GM21381 (cell line): ENCODE measurements at regions not wholly inside any gene's neighbourhood (a gene's known extent, or its start where the extent isn't known, plus 50 kb on each side); places are given as distances from the start of the nearest gene placed in this dataset.
"Not testable (repeated sequence)": the region's sequence is repeated elsewhere in the genome, so short reads cannot be mapped to it uniquely, and the experiment has no call there.

Experiments used
- ATAC-seq: cut with Tn5 transposase; IDR thresholded peaks from one replicate; pipeline ENCODE4 v1.9.1; 2021; ENCODE audit warnings: mild to moderate bottlenecking, moderate library complexity; ENCODE audit not compliant: unreplicated experiment

- ATAC-seq: no peak
These were observed 348.0 kb downstream of the NPR3 start for GRCh38 chr5:33059081-33059480.

DNA sequence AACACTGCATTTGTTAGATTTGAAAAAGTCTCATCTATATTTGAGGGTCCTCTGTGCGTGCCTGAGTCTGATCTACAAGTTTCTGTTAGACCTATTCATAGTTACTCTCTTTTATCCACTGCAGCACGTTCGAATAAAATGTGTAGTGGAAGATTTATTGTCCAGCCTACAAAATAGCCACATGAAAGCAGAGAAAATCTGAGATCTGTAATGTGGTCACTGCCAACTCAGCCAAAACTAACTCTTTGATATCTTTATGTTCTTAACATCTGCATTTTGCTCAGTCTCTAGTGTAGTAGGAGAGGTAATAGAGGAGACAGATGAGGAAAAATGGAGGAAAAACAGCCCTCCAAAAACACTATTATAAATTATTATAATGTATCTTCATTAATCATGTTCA, 354.0 kb downstream of the NPR3 start:
- no peak for ATAC-seq

DNA sequence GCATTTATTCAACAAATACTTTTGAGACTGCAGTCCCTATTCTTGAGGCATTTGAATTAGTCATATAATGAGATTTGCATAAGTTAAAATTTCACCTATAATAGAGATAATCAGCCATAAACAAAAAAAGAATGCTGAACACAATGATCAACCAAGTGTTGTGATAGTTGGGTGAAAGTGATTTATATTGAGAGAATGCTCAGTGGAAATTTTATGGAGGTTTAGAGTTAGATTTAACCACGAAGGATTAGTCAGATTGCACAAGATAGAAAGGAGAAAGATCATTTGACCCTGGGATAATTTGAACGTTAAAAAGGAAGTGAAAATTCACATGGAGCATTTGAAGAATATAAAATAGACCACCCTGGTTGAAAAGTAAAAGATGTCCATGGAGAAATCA, 356.2 kb downstream of the NPR3 start:
- no peak for ATAC-seq

GRCh38 chr5:33068786-33069185, 357.7 kb downstream of the NPR3 start:
- no peak for ATAC-seq

DNA sequence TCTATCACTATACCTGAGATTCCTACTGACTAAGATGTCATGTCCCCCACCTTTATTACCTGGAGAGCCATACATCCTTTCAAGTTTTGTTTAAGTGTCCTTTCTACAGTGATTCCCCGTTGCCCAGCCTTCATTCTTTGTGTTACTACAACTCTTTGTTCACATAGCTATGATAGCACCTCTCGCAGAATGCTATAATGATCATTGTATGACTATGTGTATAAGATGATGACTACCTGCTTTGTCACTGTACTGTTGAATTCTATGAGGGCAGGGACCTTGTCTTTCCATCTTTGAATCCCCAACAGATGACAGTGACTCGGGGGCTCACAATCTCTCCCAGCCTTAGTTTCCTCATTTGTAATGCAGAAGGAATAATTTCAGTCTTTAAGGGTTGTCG, 361.2 kb downstream of the NPR3 start:
- no peak for ATAC-seq

DNA sequence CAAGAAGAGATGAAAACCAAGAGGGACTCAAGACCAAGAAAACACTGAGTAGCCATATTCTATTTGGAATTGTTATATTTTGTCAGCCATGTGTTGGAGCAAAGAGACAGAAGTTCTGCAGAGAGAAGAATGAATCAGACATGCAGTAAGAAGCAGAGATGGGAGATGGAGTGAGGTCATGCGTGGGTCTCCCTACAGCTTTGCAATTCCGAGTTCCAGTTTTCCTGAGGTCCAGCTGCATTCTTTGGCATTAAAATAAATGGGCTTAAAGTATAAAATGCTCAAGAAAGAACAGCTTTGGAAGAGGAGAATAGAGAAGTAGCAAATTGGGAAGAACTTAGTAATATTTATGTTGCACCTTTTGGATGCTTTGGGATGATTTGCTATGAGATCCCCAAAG, 361.6 kb downstream of the NPR3 start:
- ATAC-seq: no peak

- ATAC-seq: no peak
These were observed 362.8 kb downstream of the NPR3 start for GRCh38 chr5:33073881-33074327.

- ATAC-seq: no peak
These were observed 363.4 kb downstream of the NPR3 start for GRCh38 chr5:33074548-33074947.

DNA sequence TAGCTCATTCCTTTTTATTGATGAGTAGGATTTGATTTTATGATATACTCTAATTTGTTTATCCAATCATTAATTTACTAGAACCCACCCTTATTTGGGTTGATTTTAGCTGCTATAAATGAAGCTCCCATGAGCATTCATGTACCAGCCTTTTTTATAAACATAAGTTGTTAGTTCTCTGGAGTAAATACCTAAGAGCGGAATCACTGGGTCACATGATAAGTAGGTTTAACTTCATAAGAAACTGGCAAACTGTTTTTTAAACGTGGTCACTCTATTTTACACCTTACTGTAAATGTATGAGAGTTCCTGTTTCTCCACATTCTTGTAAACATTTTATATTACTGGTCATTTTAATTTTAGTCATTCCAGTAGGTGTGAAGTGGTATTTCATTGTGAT, 364.6 kb downstream of the NPR3 start:
- no peak for ATAC-seq

DNA sequence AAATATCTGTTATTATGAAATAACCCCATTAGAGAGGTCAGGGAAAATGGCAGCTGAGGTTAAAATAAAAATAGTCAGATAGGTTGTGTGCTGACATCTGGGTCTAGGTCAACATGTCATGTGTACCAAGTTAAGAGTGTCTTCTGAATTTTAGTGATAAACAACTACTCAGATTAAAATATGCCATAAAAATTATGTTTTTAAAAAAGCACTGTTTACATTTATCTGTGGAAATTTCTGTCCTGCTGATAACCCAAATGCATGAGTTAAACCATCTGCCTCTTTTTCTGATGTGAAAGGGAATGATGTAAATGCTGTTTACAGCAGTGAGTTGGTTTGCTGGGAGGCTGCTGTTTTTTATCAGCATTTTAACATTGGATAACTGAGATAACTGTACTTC, 361.2 kb upstream of the TARS1 start:
- no peak for ATAC-seq

DNA sequence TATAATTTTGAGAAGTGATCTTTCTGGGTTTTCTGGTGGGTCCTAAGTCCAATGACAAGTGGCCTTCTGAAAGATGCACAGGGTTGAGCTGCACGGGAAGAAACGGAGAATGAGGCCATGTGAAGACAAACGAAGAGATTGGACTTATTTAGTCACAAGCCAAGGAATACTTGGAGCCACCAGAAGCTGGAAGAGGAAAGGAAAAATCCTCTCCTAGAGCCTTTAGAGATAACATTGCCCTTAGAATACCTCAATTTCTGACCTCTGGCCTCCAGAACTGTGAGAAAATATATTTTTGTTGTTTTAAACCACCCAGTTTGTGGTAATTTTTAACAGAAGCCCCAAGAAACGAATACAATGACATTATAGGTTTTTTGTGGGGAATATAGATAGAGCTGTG, 360.5 kb upstream of the TARS1 start:
- ATAC-seq: no peak

DNA sequence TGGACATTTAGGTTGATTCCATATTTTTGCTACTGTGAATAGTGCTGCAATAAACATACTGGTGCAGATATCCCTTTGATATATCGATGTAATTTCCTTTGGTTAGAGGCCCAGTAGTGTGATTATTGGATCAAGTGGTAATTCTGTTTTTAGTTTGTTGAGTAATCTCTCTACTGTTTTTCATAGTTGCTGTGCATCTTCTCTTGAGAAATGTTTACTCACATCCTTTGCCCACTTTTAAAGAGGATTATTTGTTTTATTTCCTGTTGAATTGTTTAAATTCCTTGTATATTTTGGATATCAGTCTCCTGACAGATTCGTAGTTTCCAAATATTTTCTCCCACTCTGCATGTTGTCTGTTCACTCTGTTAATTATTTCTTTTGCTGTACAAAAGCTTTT, 352.6 kb upstream of the TARS1 start:
- ATAC-seq: no peak

- ATAC-seq: no peak
These were observed 349.0 kb upstream of the TARS1 start for GRCh38 chr5:33091571-33092363.

DNA sequence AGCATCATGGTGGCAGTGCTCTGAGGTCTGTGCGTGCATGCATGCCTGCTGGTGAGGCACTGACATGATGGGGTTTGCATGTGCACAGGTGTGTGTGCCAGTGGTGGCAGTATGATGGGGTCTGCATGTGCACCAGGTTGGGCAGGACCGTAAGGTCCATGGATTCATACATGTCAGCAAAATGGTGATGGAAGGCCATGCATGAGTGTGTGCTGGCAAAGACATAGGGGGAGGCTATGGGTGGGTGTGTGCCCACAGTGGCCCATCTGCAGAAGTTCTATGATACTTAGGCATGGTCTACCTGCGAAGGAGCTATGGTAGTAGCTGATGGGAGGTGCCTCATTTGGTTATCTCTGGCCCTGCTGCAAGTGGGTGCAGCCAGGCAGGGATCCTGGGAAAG, 348.0 kb upstream of the TARS1 start:
- ATAC-seq: no peak

- ATAC-seq: no peak
These were observed 338.2 kb upstream of the TARS1 start for GRCh38 chr5:33102551-33102950.

GRCh38 chr5:33105521-33105941, 335.2 kb upstream of the TARS1 start:
- no peak for ATAC-seq

GRCh38 chr5:33110496-33110895, 330.3 kb upstream of the TARS1 start:
- not testable (repeated sequence) for ATAC-seq

DNA sequence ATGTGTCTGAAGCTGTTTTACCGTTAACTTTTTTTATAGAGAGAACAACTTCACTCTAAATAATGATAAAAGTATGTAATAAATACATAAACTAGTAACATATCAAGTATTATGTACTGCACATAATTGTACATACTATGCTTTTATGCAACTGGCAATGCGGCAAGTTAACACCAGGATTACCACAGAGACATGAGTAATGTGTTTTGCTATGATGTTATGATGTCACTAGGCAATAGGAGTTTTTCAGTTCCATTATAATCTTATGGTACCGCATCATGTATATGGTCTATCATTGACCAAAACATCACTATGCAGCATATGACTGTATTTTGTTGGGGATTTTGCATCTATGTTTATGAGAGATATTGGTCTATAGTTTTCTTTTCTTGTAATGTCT, 326.4 kb upstream of the TARS1 start:
- no peak for ATAC-seq

- no peak for ATAC-seq
These were observed 325.3 kb upstream of the TARS1 start for GRCh38 chr5:33115467-33115866.

DNA sequence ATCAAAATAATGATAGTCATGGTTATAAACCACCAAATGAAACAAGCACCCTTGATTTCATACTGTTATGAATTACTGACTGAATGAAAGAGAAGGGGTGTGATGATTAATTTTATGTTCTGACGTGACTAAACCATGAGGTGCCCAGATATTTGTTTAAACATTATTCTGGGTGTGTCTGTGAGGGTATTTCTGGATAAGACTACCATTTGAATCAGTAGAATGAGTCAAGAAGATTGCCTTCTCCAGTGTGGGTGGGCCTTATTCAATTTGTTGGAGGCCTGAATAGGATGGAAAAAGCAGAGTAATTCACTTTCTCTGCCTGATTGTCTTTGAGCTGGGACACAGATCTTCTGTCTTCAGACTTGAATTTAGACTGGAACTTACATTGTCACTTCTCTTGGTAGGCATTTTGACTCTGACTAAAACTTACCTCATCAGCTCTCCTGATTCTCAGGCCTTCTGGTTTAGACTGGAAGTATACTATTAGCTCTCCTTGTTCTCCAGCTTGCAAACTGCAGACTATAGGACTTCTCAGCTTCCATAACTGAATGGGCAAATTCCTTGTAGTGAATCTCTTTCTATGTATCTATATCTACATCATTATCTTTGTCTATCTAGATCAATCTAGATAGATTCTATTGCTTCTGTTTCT, 321.9 kb upstream of the TARS1 start:
- no peak for ATAC-seq

GRCh38 chr5:33120671-33121070, 320.1 kb upstream of the TARS1 start:
- ATAC-seq: no peak

DNA sequence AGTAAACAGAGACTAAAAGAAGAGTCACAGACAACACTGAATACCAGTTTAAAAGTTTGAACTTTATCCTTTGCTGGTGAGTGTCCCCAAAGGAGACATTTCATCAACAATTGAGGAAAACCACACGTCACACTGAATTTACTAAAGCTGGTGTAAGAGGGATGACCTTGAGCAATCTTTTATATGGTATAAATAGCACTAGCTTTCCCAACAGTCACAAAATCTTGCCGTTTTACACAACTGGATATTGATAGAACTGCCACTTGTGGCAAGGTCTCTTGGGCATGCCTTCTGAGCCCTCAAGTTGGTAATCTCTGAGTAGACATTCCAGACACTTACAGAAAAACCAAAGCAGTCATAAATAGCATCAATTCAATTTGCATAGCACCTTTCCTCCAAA, 311.5 kb upstream of the TARS1 start:
- no peak for ATAC-seq

DNA sequence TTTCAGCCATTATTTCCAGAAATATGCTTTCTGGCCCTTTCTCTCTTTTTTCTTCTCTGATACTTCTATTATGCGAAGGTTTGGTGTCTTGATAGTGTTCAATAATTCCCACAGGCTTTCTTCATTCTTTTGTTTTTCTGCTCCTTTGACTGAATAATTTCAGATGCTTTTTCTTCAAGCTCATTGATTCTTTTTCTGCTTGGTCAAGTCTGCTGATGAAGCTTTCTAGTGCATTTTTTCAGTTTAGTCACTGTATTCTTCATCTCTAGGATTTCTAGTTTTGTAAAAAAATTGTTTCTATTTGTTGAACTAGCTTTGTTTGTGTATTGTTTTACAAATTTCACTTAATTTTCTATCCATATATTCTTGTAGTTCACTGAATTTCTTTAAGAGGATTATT, 304.0 kb upstream of the TARS1 start:
- no peak for ATAC-seq
